Chondrocyte (in vitro differentiated cells): ENCODE measurements at regions not wholly inside any gene's neighbourhood (a gene's known extent, or its start where the extent isn't known, plus 50 kb on each side); places are given as distances from the start of the nearest gene placed in this dataset.

Source experiments
- DNase-seq: peaks from one replicate; pipeline ENCODE4 v3.0.0; 2021; ENCODE audit warnings: mixed read lengths, low spot score
- H3K27ac Mint-ChIP-seq: one replicate; pipeline ENCODE4 v1.8.0; 2021; ENCODE audit warnings: mild to moderate bottlenecking, moderate library complexity, mixed read lengths; ENCODE audit not compliant: unreplicated experiment
- H3K27me3 Mint-ChIP-seq: 2 replicates; pipeline ENCODE4 v1.8.0; 2021; ENCODE audit warnings: low read depth, mixed read lengths
- H3K36me3 Mint-ChIP-seq: 2 replicates; pipeline ENCODE4 v1.8.0; 2021; ENCODE audit warnings: low read depth, mixed read lengths
- H3K4me1 Mint-ChIP-seq: 2 replicates; pipeline ENCODE4 v1.8.0; 2021; ENCODE audit warnings: low read depth, mild to moderate bottlenecking, mixed read lengths
- H3K4me3 Mint-ChIP-seq: one replicate; pipeline ENCODE4 v1.8.0; 2021; ENCODE audit warnings: mild to moderate bottlenecking, moderate library complexity, mixed read lengths; ENCODE audit not compliant: unreplicated experiment
- H3K9me3 Mint-ChIP-seq: 2 replicates; pipeline ENCODE4 v1.8.0; 2021; ENCODE audit warnings: low read depth, mixed read lengths
- TF ChIP-seq, protein P1 (sequence below): fragments of 200-600 bp; sonication (generic); IDR thresholded peaks from 2 replicates; pipeline ENCODE4 v1.5.0; 2021; ENCODE audit warnings: antibody characterized with exemption, mild to moderate bottlenecking, moderate library complexity

DNA sequence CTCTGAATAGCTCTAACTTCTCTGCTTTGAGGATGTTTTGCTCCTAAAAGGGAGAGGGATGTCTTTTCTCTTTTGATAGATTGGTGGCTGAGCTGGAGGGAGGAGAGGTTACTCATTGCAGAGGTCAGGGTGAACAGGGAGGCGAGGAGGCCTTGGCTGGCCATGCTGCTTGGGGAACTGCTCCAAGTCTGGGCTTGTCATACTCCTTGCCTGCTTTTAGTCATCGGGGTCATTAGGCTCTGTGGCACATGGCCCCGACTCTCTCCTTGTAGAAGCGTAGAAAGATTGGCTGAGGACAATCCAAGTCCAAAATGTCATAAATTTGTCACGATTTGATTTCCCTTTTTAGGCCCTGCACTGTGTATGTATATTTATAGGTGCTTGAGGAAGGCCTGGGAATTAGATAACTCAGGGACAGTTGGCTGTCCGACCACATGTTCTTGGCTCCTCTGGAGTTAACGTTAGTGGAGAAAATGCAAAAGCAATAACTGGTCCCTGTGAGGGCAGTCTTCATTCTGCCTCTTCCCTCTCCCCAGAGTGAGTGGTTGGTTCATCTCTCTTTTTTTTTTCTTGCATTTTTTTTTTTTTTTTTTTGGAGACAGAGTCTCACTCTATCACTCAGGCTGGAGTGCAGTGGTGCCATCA, 160.1 kb downstream of the SCP2D1 start:
- H3K9me3 Mint-ChIP-seq = peaks cover 8% of the 10 kb centered on the region
- H3K27ac Mint-ChIP-seq = no peak overlapping the region
- no peak for DNase-seq
- TF ChIP-seq, protein P1, sequence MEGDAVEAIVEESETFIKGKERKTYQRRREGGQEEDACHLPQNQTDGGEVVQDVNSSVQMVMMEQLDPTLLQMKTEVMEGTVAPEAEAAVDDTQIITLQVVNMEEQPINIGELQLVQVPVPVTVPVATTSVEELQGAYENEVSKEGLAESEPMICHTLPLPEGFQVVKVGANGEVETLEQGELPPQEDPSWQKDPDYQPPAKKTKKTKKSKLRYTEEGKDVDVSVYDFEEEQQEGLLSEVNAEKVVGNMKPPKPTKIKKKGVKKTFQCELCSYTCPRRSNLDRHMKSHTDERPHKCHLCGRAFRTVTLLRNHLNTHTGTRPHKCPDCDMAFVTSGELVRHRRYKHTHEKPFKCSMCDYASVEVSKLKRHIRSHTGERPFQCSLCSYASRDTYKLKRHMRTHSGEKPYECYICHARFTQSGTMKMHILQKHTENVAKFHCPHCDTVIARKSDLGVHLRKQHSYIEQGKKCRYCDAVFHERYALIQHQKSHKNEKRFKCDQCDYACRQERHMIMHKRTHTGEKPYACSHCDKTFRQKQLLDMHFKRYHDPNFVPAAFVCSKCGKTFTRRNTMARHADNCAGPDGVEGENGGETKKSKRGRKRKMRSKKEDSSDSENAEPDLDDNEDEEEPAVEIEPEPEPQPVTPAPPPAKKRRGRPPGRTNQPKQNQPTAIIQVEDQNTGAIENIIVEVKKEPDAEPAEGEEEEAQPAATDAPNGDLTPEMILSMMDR = no peak
- no peak overlapping the region for H3K4me3 Mint-ChIP-seq
- H3K4me1 Mint-ChIP-seq = no peaks in the 10 kb centered on the region
- no peaks in the 10 kb centered on the region for H3K27me3 Mint-ChIP-seq
- H3K36me3 Mint-ChIP-seq = no peaks in the 10 kb centered on the region

DNA sequence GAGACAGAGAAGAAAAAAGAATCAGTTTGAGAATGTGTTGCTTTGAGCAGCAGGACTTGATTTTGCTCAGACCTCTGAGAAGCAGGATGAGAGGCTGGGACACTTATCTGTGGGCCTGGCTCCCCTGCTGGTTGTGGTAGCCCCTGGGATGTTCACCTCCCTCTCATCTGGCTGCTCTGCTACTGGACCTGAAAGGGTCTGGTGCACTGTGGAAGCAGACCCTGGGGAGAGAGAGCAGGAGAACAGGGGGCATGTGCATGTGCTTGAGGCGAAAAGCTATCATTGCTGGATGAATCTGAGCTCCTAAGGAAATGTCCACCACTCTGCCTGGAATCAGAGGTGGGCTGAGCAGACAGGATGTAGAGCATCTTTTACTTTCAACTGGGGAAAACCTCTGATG, 161.1 kb downstream of the SCP2D1 start:
- Mint-ChIP-seq H3K27me3 (no peaks in the 10 kb centered on the region), H3K4me1 (no peaks in the 10 kb centered on the region), H3K36me3 (no peaks in the 10 kb centered on the region), H3K4me3 (no peak overlapping the region), H3K27ac (no peak overlapping the region), H3K9me3 (peaks cover 8% of the 10 kb centered on the region)
- no peak for DNase-seq
- TF ChIP-seq, protein P1 = no peak

DNA sequence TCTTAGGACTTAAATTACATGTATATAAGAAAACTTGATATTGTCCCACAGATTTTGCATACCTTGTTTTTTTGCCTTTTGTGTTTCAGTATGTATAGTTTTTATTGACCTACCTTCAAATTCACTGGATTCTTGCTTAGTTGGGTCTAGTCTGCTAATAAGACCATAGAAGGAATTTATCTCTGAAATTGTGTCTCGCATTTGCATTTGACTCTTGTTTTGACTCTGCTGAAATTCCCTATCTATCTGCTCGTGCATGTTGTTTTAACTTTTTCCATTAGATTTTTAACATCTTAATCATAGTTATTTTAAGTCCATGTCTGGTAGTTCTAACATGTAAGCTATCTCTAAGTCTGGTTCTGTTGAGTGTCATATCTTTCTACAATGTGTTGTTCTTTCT, 163.9 kb downstream of the SCP2D1 start:
- Mint-ChIP-seq H3K27ac (no peak overlapping the region), H3K27me3 (no peaks in the 10 kb centered on the region), H3K4me3 (no peak overlapping the region), H3K9me3 (peaks cover 4% of the 10 kb centered on the region), H3K4me1 (no peaks in the 10 kb centered on the region), H3K36me3 (no peaks in the 10 kb centered on the region)
- TF ChIP-seq, protein P1 = no peak
- no peak for DNase-seq

DNA sequence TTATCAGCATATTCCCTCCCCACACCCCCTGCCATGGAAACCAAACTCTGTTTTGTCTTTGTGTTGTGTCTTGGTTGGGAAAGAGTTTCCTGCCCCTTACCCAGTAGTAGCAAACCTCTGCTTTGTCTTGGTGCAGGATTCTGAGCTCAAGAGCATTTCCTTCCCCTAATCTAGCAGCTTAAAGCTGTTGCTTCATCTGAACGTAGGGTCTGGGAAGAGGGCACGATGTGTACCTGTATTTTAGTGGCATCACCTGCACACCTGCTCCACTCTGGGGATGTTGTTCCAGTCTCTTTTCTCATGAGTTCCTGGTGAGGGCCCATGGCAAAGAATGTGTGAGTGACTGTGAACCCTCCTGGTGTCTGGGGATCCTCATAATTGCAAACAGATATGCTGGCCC, 164.7 kb downstream of the SCP2D1 start:
- no peak overlapping the region for H3K4me3 Mint-ChIP-seq
- no peak for DNase-seq
- H3K27ac Mint-ChIP-seq = no peak overlapping the region
- H3K36me3 Mint-ChIP-seq = no peaks in the 10 kb centered on the region
- H3K27me3 Mint-ChIP-seq = no peaks in the 10 kb centered on the region
- H3K9me3 Mint-ChIP-seq = peaks cover 4% of the 10 kb centered on the region
- no peaks in the 10 kb centered on the region for H3K4me1 Mint-ChIP-seq
- TF ChIP-seq, protein P1 = no peak

DNA sequence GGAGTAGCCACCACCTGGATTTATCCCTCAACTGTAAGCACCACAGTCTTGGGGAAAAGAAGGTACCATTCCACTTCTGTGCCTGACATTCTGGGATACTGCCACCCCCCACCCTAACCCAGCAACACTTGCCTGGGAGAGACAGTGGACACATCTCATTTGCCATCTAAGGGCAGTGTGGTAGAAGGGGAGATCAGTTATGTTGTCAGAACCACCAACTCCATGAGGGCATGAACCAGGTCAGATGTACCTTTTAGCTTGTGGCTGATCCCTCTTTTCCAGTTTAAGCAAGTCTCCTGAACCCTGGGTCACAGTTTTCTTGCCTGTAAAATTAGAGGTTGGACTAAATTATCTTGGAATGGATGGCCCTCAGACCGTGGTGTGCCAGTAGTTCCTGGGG, 165.5 kb downstream of the SCP2D1 start:
- Mint-ChIP-seq H3K27ac (no peak overlapping the region), H3K27me3 (no peaks in the 10 kb centered on the region), H3K4me3 (no peak overlapping the region), H3K4me1 (no peaks in the 10 kb centered on the region), H3K36me3 (no peaks in the 10 kb centered on the region), H3K9me3 (peaks cover 4% of the 10 kb centered on the region)
- TF ChIP-seq, protein P1 = no peak
- no peak for DNase-seq
